Activated T-cell treated with anti-CD3 and anti-CD28 coated beads, Interleukin-2, amount 50 U/mL, for 1 hour (primary cell): ENCODE measurements at regions not wholly inside any gene's neighbourhood (a gene's known extent, or its start where the extent isn't known, plus 50 kb on each side); places are given as distances from the start of the nearest gene placed in this dataset.

Experiments used
- DNase-seq: peaks from one replicate; pipeline ENCODE4 v3.0.0-alpha.2; 2020

DNA sequence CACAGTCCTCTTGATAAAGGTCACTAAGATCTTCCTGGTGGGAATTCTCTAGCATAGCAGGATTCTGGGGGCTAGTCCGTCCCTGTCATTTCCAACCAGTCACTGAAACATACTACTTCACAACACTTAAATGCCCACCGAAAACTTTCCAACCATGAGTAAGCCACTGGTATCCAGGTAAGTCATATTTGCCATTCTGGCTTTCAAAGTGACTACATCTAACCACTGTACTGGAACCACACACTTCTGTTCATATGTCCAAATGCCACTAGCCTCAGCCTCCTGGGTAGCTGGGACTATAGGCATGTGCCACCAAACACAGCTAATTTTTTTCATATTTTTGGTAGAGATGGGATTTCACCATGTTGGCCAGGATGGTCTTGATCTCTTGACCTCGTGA is 64.3 kb upstream of the VANGL1 start:
- no peak for DNase-seq

DNA sequence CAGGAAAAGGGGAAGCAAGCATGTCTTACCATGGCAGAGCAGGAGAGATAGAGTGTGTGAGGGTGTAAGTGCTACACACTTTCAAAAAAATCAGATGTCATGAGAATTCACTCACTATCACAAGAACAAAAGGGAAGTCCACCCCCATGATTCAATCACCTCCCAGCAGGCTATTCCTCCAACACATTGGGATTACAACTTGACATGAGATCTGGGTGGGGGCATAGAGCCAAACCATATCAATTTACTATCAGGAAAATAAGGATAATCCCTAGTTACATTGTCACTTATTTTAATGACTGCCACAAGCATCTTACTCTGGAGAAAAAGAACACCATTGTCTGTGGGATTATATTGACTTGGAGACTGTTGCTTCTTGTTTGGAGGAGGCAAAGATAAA is 66.1 kb upstream of the VANGL1 start:
- no peak for DNase-seq

DNA sequence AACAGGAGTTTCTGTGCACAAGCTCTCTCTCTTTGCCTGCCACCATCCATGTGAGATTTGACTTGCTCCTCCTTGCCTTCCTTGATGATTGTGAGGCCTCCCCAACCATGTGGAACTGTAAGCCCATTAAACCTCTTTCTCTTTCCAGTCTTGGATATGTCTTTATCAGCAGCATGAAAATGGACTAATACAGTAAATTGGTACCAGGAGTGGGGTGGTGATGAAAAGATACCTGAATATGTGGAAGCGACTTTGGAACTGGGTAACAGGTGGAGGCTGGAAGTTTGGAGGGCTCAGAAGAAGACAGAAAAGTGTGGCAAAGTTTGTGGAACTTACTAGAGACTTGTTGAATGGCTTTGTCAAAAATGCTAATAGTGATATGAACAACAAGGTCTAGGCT is 69.1 kb upstream of the VANGL1 start:
- DNase-seq = no peak

- DNase-seq = no peak
These were observed 74.3 kb upstream of the VANGL1 start for GRCh38 chr1:115567431-115567830.

DNA sequence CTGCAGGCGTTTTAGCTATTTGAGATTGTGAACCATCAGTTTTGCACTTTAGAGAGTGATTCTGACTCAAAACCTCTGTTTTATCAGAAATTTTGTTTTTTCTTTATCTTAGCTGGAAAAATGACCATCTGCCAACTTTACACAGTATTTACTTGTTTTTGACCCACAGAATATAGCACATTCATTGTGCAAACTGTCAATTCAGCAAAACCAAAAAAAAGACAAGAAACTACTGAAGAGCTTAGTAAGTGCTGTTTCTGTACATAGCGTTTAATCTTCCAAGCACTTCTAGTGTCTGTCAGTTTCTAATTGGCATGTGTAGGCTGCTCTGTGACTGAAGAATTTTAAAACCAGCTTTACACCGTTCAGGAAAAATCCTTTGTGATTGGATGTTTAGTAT is 76.0 kb upstream of the VANGL1 start:
- DNase-seq = no peak

- no peak for DNase-seq
These were observed 76.4 kb upstream of the VANGL1 start for GRCh38 chr1:115565353-115565752.

- no peak for DNase-seq
These were observed 77.6 kb upstream of the VANGL1 start for GRCh38 chr1:115564201-115564600.

GRCh38 chr1:115560027-115560426 is 81.7 kb upstream of the VANGL1 start:
- no peak for DNase-seq

- DNase-seq = no peak
These were observed 83.5 kb upstream of the VANGL1 start for GRCh38 chr1:115558275-115558674.

- DNase-seq = no peak
These were observed 84.1 kb upstream of the VANGL1 start for GRCh38 chr1:115557715-115558114.

DNA sequence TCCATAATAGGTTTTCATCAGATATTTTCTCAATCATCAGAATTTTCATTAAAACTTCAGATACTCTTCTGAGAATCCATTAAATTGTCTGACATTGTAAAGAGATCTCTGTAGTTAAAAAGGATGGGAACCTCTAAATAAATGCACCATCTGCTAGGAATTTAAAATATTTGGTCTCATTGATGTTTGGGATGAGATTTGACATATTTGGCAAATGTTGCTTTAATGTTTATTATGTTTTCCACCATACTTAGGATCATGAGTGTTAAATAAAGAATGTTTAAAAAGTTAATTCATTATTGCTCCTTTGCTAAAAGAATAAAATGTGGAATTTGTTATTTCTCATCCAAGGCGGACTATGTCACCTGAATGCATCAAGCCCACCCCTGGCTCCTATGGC is 85.5 kb upstream of the VANGL1 start:
- no peak for DNase-seq

DNA sequence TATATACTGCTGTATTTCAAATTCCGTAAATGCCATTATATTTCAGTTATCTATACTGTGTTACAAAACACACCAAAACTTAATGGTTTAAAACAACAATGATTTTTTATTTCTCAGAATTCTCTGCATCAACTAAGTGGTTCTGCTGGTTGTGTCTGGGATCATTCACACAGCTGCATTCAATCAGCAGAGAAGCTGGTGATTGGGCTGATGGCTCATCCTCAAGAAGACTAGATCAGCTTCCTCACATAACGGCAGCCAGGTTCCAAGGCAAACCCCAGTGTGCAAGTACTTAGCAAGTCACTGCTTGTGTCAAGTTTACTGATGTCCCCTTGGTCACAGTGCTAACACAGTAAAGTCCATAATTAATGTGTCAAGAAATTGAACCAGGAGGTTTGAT is 86.3 kb upstream of the VANGL1 start:
- no peak for DNase-seq

- no peak for DNase-seq
These were observed 94.1 kb upstream of the VANGL1 start for GRCh38 chr1:115547696-115548095.

GRCh38 chr1:115546846-115547245 is 94.9 kb upstream of the VANGL1 start:
- no peak for DNase-seq

- no peak for DNase-seq
These were observed 95.7 kb upstream of the VANGL1 start for GRCh38 chr1:115545791-115546733.

GRCh38 chr1:115545096-115545720 is 96.6 kb upstream of the VANGL1 start:
- no peak for DNase-seq

DNA sequence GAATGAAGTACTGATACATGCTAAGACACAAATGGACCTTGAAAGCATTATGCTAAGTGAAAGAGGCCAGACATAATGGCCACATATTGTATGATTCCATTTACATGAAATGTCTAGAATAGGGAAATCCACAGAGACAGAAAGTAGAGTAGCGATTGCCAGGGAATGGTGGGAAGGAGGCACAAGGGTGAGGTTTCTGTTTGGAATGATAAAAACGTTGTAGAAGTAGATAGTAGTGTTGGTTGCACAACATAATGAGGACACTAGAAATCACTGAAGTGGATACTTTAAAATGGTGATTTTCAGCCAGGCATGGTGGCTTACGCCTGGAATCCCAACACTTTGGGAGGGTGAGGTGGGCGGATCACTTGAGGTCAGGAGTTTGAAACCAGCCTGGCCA is 97.6 kb upstream of the VANGL1 start:
- no peak for DNase-seq

DNA sequence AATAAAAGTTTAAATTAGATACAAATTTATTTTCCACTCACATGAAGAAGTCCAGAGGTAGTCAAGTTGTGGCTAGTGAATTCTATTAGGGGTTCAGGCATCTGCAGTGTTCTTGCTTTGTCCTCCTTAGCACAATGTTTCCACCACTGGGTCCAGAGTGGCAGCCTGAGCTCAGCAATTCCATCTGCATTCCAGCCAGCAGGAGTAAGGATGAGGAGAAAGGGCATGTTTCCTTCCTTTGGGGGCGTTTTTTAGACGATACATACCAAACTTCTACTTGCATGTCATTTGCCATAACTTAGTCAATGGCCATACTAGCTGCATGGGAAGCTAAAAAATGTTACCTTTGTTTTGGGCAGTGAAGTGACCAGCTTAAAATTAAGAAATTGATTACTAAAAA is 98.5 kb upstream of the VANGL1 start:
- no peak for DNase-seq

DNA sequence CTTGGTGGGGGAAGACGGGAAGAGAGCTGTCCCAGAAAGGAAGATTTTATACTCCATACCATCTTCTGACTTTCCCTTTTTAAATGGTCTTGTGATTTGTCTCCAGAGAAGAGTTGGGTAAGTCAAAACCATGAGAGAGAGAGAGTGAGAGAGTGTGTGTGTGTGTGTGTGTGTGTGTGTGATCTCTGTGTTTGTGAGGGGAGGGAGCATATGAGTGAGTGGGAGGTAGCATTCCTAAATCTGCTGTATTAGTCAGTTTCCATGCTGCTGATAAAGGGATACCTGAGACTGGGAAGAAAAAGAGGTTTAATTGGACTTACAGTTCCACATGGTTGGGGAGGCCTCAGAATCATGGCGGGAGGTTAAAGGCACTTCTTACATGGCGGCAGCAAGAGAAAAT is 102.0 kb upstream of the VANGL1 start:
- no peak for DNase-seq

DNA sequence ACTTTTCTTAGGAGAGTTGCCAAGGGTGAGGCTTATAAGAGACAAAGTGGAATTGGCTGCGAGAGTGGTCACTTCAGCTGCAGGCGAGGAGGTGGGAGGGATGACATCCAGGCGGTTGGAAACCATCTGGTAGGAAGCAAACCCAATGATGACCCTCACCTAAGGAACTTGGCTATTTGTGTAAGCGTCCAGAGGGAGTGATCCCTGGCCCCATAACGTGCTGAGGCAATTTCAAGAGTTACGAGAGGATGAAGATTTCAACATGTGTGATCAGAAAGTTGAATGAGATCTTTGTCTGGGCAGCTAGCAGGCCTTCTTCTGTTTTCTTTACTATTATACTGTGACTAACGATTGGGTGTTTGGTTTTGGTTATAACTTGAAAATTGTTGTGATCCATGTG is 102.7 kb upstream of the VANGL1 start:
- DNase-seq = no peak

- no peak for DNase-seq
These were observed 103.2 kb upstream of the VANGL1 start for GRCh38 chr1:115538579-115538978.

- no peak for DNase-seq
These were observed 104.4 kb upstream of the VANGL1 start for GRCh38 chr1:115537415-115537814.

DNA sequence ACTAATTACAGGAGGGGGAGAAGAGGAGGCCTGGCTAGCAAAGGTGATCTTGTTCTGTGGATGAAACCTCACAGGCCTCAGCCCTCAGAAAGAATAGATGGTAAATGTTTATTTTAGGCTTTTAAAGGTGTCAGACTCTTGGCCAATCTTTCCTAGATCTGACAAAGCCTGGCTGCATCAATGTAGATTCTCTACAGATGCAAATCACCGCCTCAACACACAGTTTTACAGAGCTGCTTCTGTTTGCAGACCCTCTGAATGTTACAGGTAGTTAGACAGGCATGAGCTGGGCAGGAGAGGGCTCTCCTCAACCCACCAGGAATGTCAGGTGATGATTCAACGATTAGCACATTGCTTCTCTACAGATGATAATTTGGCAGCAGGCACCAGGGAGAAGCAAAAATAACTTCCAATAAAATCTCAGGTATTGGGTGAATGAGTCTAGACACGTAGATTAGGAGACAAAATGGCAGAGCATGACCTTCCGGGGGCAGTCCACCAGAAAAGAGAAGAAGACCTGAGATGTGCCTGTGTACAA is 105.4 kb upstream of the VANGL1 start:
- no peak for DNase-seq

DNA sequence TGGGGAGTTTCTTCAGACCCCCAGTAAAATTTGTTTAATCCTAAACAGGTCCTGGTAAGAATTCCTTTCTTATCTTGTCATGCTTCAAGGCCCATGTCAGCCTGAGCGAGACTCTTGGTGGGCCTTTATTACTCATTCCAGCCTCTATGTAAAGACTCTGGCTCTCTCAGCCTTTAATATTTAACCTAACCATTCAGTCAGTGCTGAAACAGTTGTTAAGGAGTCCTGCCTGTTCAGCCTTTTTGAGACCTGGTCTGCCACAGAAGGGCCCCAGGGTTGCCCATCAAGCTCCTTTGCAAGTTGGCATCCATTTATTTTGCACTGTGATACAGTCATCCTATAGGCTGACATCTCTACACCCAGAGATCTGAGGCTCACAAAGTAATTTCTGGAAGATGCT is 107.7 kb upstream of the VANGL1 start:
- no peak for DNase-seq
